OCI-LY7 (cell line): ENCODE measurements at regions not wholly inside any gene's neighbourhood (a gene's known extent, or its start where the extent isn't known, plus 50 kb on each side); places are given as distances from the start of the nearest gene placed in this dataset.
"Not testable (repeated sequence)": the region's sequence is repeated elsewhere in the genome, so short reads cannot be mapped to it uniquely, and the experiment has no call there.

Experiments
- BruUV-seq: library from RNA; stranded (reverse); fragments of 400-500 nt; replicated peaks from 2 replicates; lab custom pipeline; 2021; lab: Mats Ljungman, UMichigan
- CTCF ChIA-PET: fragments of 300-600 bp; sonication (Branson Sonifier 250); formaldehyde crosslinking; loops from one replicate; lab custom pipeline; 2022; ENCODE audit warnings: antibody characterized with exemption; ENCODE audit not compliant: unreplicated experiment; lab: Charles Lee
- POLR2A ChIA-PET: fragments of 300-600 bp; sonication (Branson Sonifier 250); formaldehyde crosslinking; loops from one replicate; lab custom pipeline; 2022; ENCODE audit warnings: antibody characterized with exemption; lab: Charles Lee
- DNase-seq: peaks from one replicate; pipeline ENCODE4 v3.0.0-alpha.2; 2015; ENCODE audit warnings: low spot score
- H2AFZ ChIP-seq: fragments of 200-600 bp; sonication (generic), shearing (Covaris generic); 2 replicates; pipeline ENCODE4 v1.6.1; 2014; ENCODE audit warnings: mild to moderate bottlenecking, antibody characterized with exemption, low read length, moderate library complexity
- H3K27ac ChIP-seq: fragments of 200-600 bp; sonication (generic); 2 replicates; pipeline ENCODE4 v1.5.1; 2014; ENCODE audit warnings: mixed run types, low read depth, mild to moderate bottlenecking, moderate library complexity, low read length, inconsistent platforms; ENCODE audit not compliant: poor library complexity, severe bottlenecking
- H3K36me3 ChIP-seq: fragments of 200-600 bp; sonication (generic); 2 replicates; pipeline ENCODE4 v1.6.1; 2014; ENCODE audit warnings: mild to moderate bottlenecking, antibody characterized with exemption, low read length, moderate library complexity, mixed read lengths; ENCODE audit not compliant: insufficient read depth
- H3K4me1 ChIP-seq: fragments of 200-600 bp; sonication (generic); 2 replicates; pipeline ENCODE4 v1.5.1; 2014; ENCODE audit warnings: mild to moderate bottlenecking, low read length; ENCODE audit not compliant: insufficient read depth, poor library complexity, severe bottlenecking
- H3K4me2 ChIP-seq: fragments of 200-600 bp; sonication (generic); 2 replicates; pipeline ENCODE4 v1.6.1; 2014; ENCODE audit warnings: mild to moderate bottlenecking, low read length
- H3K4me3 ChIP-seq: fragments of 200-600 bp; sonication (generic); 2 replicates; pipeline ENCODE4 v1.5.1; 2014; ENCODE audit warnings: mild to moderate bottlenecking, low read depth, low read length; ENCODE audit not compliant: poor library complexity, severe bottlenecking
- H3K79me2 ChIP-seq: fragments of 200-600 bp; sonication (generic); 2 replicates; pipeline ENCODE4 v1.6.1; 2016; ENCODE audit warnings: low read depth, mild to moderate bottlenecking, low read length, moderate library complexity, mixed read lengths; ENCODE audit not compliant: insufficient read depth
- H3K9me2 ChIP-seq: fragments of 200-600 bp; sonication (generic); 2 replicates; pipeline ENCODE4 v1.6.1; 2016; ENCODE audit warnings: mild to moderate bottlenecking, low read length, mixed read lengths; ENCODE audit not compliant: insufficient read depth
- H3K9me3 ChIP-seq: fragments of 200-600 bp; sonication (generic); 2 replicates; pipeline ENCODE4 v1.6.1; 2014; ENCODE audit warnings: mild to moderate bottlenecking, mixed run types, low read length, mixed read lengths
- H4K20me1 ChIP-seq: fragments of 200-600 bp; sonication (generic); 2 replicates; pipeline ENCODE4 v1.6.1; 2014; ENCODE audit warnings: mild to moderate bottlenecking, antibody characterized with exemption, low read length, moderate library complexity, mixed read lengths; ENCODE audit not compliant: insufficient read depth
- CTCF ChIP-seq: fragments of 200-600 bp; sonication (generic); conservative IDR thresholded peaks from 2 replicates; pipeline ENCODE4 v1.5.1; 2014; ENCODE audit warnings: mild to moderate bottlenecking, antibody characterized with exemption, low read length, moderate library complexity, mixed read lengths
- EZH2phosphoT487 ChIP-seq: fragments of 200-600 bp; sonication (generic); IDR thresholded peaks from 2 replicates; pipeline ENCODE4 v1.6.1; 2018; ENCODE audit warnings: low read depth, borderline replicate concordance, mild to moderate bottlenecking, mixed run types, antibody characterized with exemption, low read length, moderate library complexity, mixed read lengths
- intact Hi-C: fragments of 100-400 bp; cut with micrococcal nuclease; formaldehyde crosslinking; loops from one replicate; pipeline ENCODE4 v1.10.0; 2022; ENCODE audit not compliant: unreplicated experiment

GRCh38 chrX:40368611-40369061 lies 212.1 kb upstream of the ATP6AP2 start:
- H3K79me2 ChIP-seq, result no peaks in the 10 kb centered on the region
- no peak for TF ChIP-seq CTCF
- no peak for TF ChIP-seq EZH2phosphoT487
- H3K9me3 ChIP-seq, result no peaks in the 10 kb centered on the region
- no peaks in the 10 kb centered on the region for H4K20me1 ChIP-seq
- POLR2A ChIA-PET, result no interaction called here
- DNase-seq, result no peak
- intact Hi-C loops, result no loop called here
- no peaks in the 10 kb centered on the region for H3K4me1 ChIP-seq
- CTCF ChIA-PET, result no interaction called here
- no peak overlapping the region for H3K4me3 ChIP-seq
- no peaks in the 10 kb centered on the region for H3K9me2 ChIP-seq
- no peak overlapping the region for H2AFZ ChIP-seq
- no peaks in the 10 kb centered on the region for H3K36me3 ChIP-seq
- no peak overlapping the region for H3K27ac ChIP-seq
- no TSS peak for BruUV-seq
- H3K4me2 ChIP-seq, result no peak overlapping the region

- intact Hi-C loops, result no loop called here
- no peak overlapping the region for H2AFZ ChIP-seq
- CTCF ChIA-PET, result no interaction called here
- no peaks in the 10 kb centered on the region for H3K9me2 ChIP-seq
- H3K4me1 ChIP-seq, result no peaks in the 10 kb centered on the region
- H3K27ac ChIP-seq, result no peak overlapping the region
- no peaks in the 10 kb centered on the region for H3K79me2 ChIP-seq
- TF ChIP-seq CTCF (no peak), EZH2phosphoT487 (no peak)
- no peaks in the 10 kb centered on the region for H3K9me3 ChIP-seq
- no peak overlapping the region for H3K4me2 ChIP-seq
- BruUV-seq, result no TSS peak
- DNase-seq, result no peak
- no peaks in the 10 kb centered on the region for H4K20me1 ChIP-seq
- no peaks in the 10 kb centered on the region for H3K36me3 ChIP-seq
- POLR2A ChIA-PET, result no interaction called here
- no peak overlapping the region for H3K4me3 ChIP-seq
Measured at GRCh38 chrX:40366661-40367060, 214.1 kb upstream of the ATP6AP2 start.

- CTCF ChIA-PET, BruUV-seq, H2AFZ ChIP-seq: not testable (repeated sequence)
Measured at GRCh38 chrX:40362291-40362690, 218.5 kb upstream of the ATP6AP2 start.

More at GRCh38 chrX:40362291-40362690, 218.5 kb upstream of the ATP6AP2 start:
- H3K4me1 ChIP-seq, intact Hi-C loops, DNase-seq, H4K20me1 ChIP-seq, H3K9me3 ChIP-seq, H3K79me2 ChIP-seq, POLR2A ChIA-PET, H3K27ac ChIP-seq, H3K36me3 ChIP-seq, H3K4me2 ChIP-seq, H3K4me3 ChIP-seq, H3K9me2 ChIP-seq: not testable (repeated sequence)
